ENCODE measurements at regions not wholly inside any gene's neighbourhood (a gene's known extent, or its start where the extent isn't known, plus 50 kb on each side); places are given as distances from the start of the nearest gene placed in this dataset.

DNA sequence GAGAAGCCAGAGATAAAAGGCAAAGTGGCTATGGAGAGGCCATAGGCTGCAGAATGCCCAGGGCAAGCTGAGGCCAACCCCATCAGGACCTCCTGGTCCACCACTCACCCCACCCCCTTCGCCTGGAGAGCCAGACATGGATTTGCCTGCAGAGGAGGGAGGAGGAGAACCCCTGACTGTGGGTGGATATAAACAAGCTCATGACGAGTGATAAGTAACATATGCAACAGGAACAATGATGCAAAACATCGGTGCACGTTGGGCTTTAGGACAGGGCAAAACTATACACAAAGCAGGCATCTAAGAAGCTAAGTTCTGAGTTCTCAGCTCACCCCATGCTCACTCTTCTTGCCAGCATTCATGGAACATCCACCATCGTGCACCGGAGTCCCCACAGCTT lies 150.3 kb downstream of the ETS2 start:
- Mint-ChIP-seq H3K4me1 (ENCODE audit: low read depth) (peaks cover 55% of the 10 kb centered on the region), H3K27me3 (no peaks in the 10 kb centered on the region), H3K36me3 (ENCODE audit: insufficient read depth) (peaks cover 2% of the 10 kb centered on the region), H3K27ac (no peak overlapping the region), H3K9me3 (ENCODE audit: low read depth) (no peaks in the 10 kb centered on the region), H3K4me3 (ENCODE audit: low read depth) (no peak overlapping the region)
- DNase-seq (ENCODE audit: low spot score, unreplicated experiment) = no peak
- TF ChIP-seq, protein P1, sequence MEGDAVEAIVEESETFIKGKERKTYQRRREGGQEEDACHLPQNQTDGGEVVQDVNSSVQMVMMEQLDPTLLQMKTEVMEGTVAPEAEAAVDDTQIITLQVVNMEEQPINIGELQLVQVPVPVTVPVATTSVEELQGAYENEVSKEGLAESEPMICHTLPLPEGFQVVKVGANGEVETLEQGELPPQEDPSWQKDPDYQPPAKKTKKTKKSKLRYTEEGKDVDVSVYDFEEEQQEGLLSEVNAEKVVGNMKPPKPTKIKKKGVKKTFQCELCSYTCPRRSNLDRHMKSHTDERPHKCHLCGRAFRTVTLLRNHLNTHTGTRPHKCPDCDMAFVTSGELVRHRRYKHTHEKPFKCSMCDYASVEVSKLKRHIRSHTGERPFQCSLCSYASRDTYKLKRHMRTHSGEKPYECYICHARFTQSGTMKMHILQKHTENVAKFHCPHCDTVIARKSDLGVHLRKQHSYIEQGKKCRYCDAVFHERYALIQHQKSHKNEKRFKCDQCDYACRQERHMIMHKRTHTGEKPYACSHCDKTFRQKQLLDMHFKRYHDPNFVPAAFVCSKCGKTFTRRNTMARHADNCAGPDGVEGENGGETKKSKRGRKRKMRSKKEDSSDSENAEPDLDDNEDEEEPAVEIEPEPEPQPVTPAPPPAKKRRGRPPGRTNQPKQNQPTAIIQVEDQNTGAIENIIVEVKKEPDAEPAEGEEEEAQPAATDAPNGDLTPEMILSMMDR (IDR thresholded peaks at IDR 0.05; ENCODE audit: unreplicated experiment) = no peak

DNA sequence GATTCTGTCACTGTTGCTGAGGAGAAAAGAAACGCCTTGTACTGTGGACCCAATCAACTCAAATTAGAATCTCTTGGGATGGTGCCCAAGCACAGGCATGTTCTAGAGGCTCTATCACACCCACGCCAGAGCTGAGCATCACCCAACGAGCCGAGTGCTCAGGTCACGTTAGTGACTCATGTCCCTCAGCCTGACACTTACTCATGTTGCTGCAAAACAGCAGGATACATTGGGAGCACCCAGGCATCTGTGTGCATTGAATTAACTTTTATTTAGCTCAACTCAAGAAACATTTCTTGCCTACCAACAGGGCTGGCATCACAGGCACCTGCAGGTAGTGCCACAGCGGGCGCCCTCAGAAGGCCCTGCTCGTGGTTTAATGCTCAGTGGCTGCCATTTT lies 149.8 kb downstream of the ETS2 start:
- peaks cover 54% of the 10 kb centered on the region for H3K4me1 Mint-ChIP-seq (ENCODE audit: low read depth)
- TF ChIP-seq, protein P1 (IDR thresholded peaks at IDR 0.05; ENCODE audit: unreplicated experiment) = no peak
- H3K9me3 Mint-ChIP-seq (ENCODE audit: low read depth) = no peaks in the 10 kb centered on the region
- no peak for DNase-seq (ENCODE audit: low spot score, unreplicated experiment)
- no peak overlapping the region for H3K27ac Mint-ChIP-seq
- H3K4me3 Mint-ChIP-seq (ENCODE audit: low read depth) = no peak overlapping the region
- H3K27me3 Mint-ChIP-seq = no peaks in the 10 kb centered on the region
- no peaks in the 10 kb centered on the region for H3K36me3 Mint-ChIP-seq (ENCODE audit: insufficient read depth)

DNA sequence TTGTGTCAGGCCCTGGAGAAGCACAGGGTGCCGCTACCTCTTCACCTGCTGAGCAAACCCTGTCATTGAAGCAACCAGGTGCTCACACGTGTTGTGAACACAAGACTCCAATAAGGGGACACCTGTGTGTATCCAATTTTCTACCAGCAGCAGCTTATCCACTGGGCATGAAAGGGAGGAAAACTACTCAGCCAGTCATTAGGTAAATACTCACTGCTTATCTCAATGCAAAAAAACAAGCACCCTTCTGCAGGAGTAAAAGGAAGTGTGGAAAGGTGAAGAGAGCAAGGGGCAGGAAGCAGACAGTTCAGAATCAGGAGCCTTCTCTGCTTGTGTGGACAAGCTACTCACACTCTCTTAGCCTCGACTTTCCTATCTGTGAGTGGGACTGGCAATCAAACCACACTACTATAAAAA lies 148.9 kb downstream of the ETS2 start:
- TF ChIP-seq, protein P1 (IDR thresholded peaks at IDR 0.05; ENCODE audit: unreplicated experiment) = no peak

DNA sequence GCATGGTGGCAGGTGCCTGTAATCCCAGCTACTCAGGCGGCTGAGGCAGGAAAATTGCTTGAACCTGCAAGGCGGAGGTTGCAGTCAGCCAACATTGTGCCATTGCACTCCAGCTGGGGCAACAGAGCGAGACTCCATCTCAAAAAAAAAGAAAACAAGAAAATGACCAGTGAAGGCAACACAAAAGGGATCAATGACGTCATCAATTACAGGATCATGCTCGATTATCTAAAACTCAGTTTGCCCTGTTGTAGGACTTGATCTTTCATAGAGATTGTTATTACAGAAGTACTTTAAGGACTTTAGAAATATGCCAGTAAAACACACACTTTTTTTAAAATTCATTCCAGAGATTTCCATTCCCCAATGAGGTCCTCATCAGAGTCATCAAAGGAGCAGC lies 147.8 kb downstream of the ETS2 start:
- Mint-ChIP-seq H3K27me3 (no peaks in the 10 kb centered on the region), H3K4me1 (ENCODE audit: low read depth) (peaks cover 42% of the 10 kb centered on the region), H3K9me3 (ENCODE audit: low read depth) (no peaks in the 10 kb centered on the region), H3K27ac (peak overlapping the region; percentile 25), H3K36me3 (ENCODE audit: insufficient read depth) (no peaks in the 10 kb centered on the region), H3K4me3 (ENCODE audit: low read depth) (no peak overlapping the region)
- no peak for DNase-seq (ENCODE audit: low spot score, unreplicated experiment)
- TF ChIP-seq, protein P1 (IDR thresholded peaks at IDR 0.05; ENCODE audit: unreplicated experiment) = no peak

More for the DNA sequence above, 148.9 kb downstream of the ETS2 start:
- peak overlapping the region; percentile 72 for H3K27ac Mint-ChIP-seq
- no peaks in the 10 kb centered on the region for H3K36me3 Mint-ChIP-seq (ENCODE audit: insufficient read depth)
- H3K27me3 Mint-ChIP-seq = no peaks in the 10 kb centered on the region
- H3K9me3 Mint-ChIP-seq (ENCODE audit: low read depth) = no peaks in the 10 kb centered on the region
- no peak for DNase-seq (ENCODE audit: low spot score, unreplicated experiment)
- peaks cover 53% of the 10 kb centered on the region for H3K4me1 Mint-ChIP-seq (ENCODE audit: low read depth)
- H3K4me3 Mint-ChIP-seq (ENCODE audit: low read depth) = no peak overlapping the region

DNA sequence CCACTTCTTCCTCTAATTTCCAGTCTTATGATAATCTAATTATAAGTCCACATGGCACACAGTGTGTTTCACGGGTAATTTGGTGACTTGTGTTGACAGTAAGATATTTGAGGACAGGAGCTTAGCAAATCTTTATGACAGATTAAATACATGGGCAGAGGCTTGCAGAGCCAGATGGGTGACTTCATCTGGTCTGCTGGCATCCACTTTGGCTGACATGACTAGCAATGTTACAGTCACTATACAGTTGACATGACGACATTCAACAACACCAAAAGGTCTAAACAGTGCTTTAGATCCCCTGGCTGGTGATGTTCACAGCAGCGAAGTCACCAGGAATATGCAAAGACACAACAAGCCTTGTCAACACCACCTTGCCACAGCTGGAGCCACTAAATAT lies 147.2 kb downstream of the ETS2 start:
- H3K9me3 Mint-ChIP-seq (ENCODE audit: low read depth) = no peaks in the 10 kb centered on the region
- H3K4me3 Mint-ChIP-seq (ENCODE audit: low read depth) = no peak overlapping the region
- no peak overlapping the region for H3K27ac Mint-ChIP-seq
- H3K36me3 Mint-ChIP-seq (ENCODE audit: insufficient read depth) = no peaks in the 10 kb centered on the region
- no peak for DNase-seq (ENCODE audit: low spot score, unreplicated experiment)
- no peaks in the 10 kb centered on the region for H3K27me3 Mint-ChIP-seq
- peaks cover 36% of the 10 kb centered on the region for H3K4me1 Mint-ChIP-seq (ENCODE audit: low read depth)
- TF ChIP-seq, protein P1 (IDR thresholded peaks at IDR 0.05; ENCODE audit: unreplicated experiment) = no peak

Measured in progenitor cell of endocrine pancreas (in vitro differentiated cells).